IMR-90 (cell line): ENCODE measurements at regions not wholly inside any gene's neighbourhood (a gene's known extent, or its start where the extent isn't known, plus 50 kb on each side); places are given as distances from the start of the nearest gene placed in this dataset.

Experiments used
- ATAC-seq: fragments of 200-7000 bp; cut with Tn5 transposase; 2 replicates; pipeline ENCODE4 v1.9.1; 2020; ENCODE audit warnings: low read depth, mild to moderate bottlenecking, moderate library complexity
- BruUV-seq: library from RNA; stranded (reverse); fragments of 400-500 nt; replicated peaks from 2 replicates; lab custom pipeline; 2021; lab: Mats Ljungman, UMichigan
- CTCF ChIA-PET: fragments of 300-600 bp; formaldehyde crosslinking; extraction: SDS; loops from one replicate; lab custom pipeline; 2021; ENCODE audit warnings: antibody characterized with exemption; lab: Yijun Ruan, JAX
- POLR2A ChIA-PET: fragments of 300-600 bp; sonication (Branson Sonifier 250); formaldehyde crosslinking; loops from one replicate; lab custom pipeline; 2022; ENCODE audit warnings: antibody characterized with exemption; ENCODE audit not compliant: unreplicated experiment; lab: Charles Lee
- DNase-seq: peaks from one replicate; pipeline ENCODE4 v3.0.0; 2013
- H2AFZ ChIP-seq: replicated peaks from 2 replicates; pipeline ENCODE3; 2013; ENCODE audit warnings: low read length, mild to moderate bottlenecking; ENCODE audit not compliant: poor library complexity
- H2AK5ac ChIP-seq: 2 replicates; pipeline ENCODE4 v1.6.1; 2013; ENCODE audit warnings: low read depth, low read length, inconsistent platforms
- H2AK9ac ChIP-seq: replicated peaks from 2 replicates; pipeline ENCODE3; 2013; ENCODE audit warnings: mild to moderate bottlenecking, low read depth, low read length, moderate library complexity; ENCODE audit not compliant: poor library complexity
- H2BK120ac ChIP-seq: 2 replicates; pipeline ENCODE4 v1.6.1; 2013; ENCODE audit warnings: low read depth, low read length, inconsistent platforms
- H2BK15ac ChIP-seq: 3 replicates; pipeline ENCODE4 v1.6.1; 2013; ENCODE audit warnings: low read depth, low read length, inconsistent platforms
- H2BK20ac ChIP-seq: 2 replicates; pipeline ENCODE4 v1.6.1; 2013; ENCODE audit warnings: low read depth, mild to moderate bottlenecking, inconsistent platforms, low read length, moderate library complexity
- H2BK5ac ChIP-seq: 2 replicates; pipeline ENCODE4 v1.6.1; 2013; ENCODE audit warnings: mild to moderate bottlenecking, low read depth, low read length, inconsistent platforms; ENCODE audit not compliant: poor library complexity, severe bottlenecking
- H3K14ac ChIP-seq: replicated peaks from 2 replicates; pipeline ENCODE4 v1.6.1; 2013; ENCODE audit warnings: low read depth, low read length, inconsistent platforms
- H3K18ac ChIP-seq: 2 replicates; pipeline ENCODE4 v1.6.1; 2013; ENCODE audit warnings: low read depth, low read length, control low read depth
- H3K23ac ChIP-seq: 2 replicates; pipeline ENCODE4 v1.6.1; 2013; ENCODE audit warnings: low read depth, low read length, inconsistent platforms
- H3K27ac ChIP-seq: 2 replicates; pipeline ENCODE4 v1.5.1; 2013; ENCODE audit warnings: mild to moderate bottlenecking, control low read depth, low read length; ENCODE audit not compliant: insufficient read depth
- H3K27me3 ChIP-seq: 2 replicates; pipeline ENCODE4 v1.6.1; 2013; ENCODE audit warnings: low read length; ENCODE audit not compliant: control insufficient read depth, insufficient read depth
- H3K36me3 ChIP-seq: 2 replicates; pipeline ENCODE4 v1.6.1; 2013; ENCODE audit warnings: low read length, mixed read lengths; ENCODE audit not compliant: control insufficient read depth, insufficient read depth
- H3K4ac ChIP-seq: 2 replicates; pipeline ENCODE4 v1.6.1; 2013; ENCODE audit warnings: low read depth, low read length, inconsistent platforms
- H3K4me1 ChIP-seq: 2 replicates; pipeline ENCODE4 v1.6.1; 2013; ENCODE audit warnings: low read length, mixed read lengths; ENCODE audit not compliant: control insufficient read depth, insufficient read depth
- H3K4me2 ChIP-seq: 2 replicates; pipeline ENCODE4 v1.6.1; 2013; ENCODE audit warnings: low read depth, mild to moderate bottlenecking, control low read depth, low read length, moderate library complexity
- H3K4me3 ChIP-seq: 2 replicates; pipeline ENCODE4 v1.5.1; 2013; ENCODE audit warnings: low read depth, mild to moderate bottlenecking, control low read depth, low read length, moderate library complexity; ENCODE audit not compliant: insufficient read depth
- H3K56ac ChIP-seq: 2 replicates; pipeline ENCODE4 v1.6.1; 2013; ENCODE audit warnings: low read length, inconsistent platforms; ENCODE audit not compliant: insufficient read depth; ENCODE audit errors: extremely low read depth
- H3K79me1 ChIP-seq, 2 experiments: 2 replicates each; pipeline ENCODE4 v1.6.1; 2013; ENCODE audit warnings: low read length in 2 of 2, inconsistent platforms in 1 of 2, low read depth in 1 of 2
- H3K9ac ChIP-seq: 2 replicates; pipeline ENCODE4 v1.6.1; 2013; ENCODE audit warnings: low read depth, low read length, control low read depth
- H3K9me1 ChIP-seq: 2 replicates; pipeline ENCODE4 v1.6.1; 2013; ENCODE audit warnings: low read length, inconsistent platforms; ENCODE audit not compliant: insufficient read depth
- H3K9me3 ChIP-seq: 2 replicates; pipeline ENCODE4 v1.6.1; 2013; ENCODE audit warnings: low read length; ENCODE audit not compliant: control insufficient read depth, insufficient read depth
- H4K20me1 ChIP-seq: 2 replicates; pipeline ENCODE4 v1.6.1; 2013; ENCODE audit warnings: low read length, inconsistent platforms; ENCODE audit not compliant: insufficient read depth
- H4K5ac ChIP-seq: 2 replicates; pipeline ENCODE4 v1.6.1; 2013; ENCODE audit warnings: mild to moderate bottlenecking, low read depth, low read length, control low read depth
- H4K8ac ChIP-seq, 2 experiments: 2 replicates each; pipeline ENCODE4 v1.6.1; 2013; ENCODE audit warnings: low read depth in 2 of 2, low read length in 2 of 2, control low read depth in 1 of 2, inconsistent platforms in 1 of 2
- H4K91ac ChIP-seq: 2 replicates; pipeline ENCODE4 v1.6.1; 2013; ENCODE audit warnings: low read depth, low read length, inconsistent platforms; ENCODE audit not compliant: insufficient read depth
- BHLHE40 ChIP-seq: fragments of 150-350 bp; IDR thresholded peaks from 2 replicates; pipeline ENCODE4 v1.6.1; 2016; ENCODE audit warnings: mild to moderate bottlenecking, low read depth, low read length
- CEBPB ChIP-seq: IDR thresholded peaks from 2 replicates; pipeline ENCODE4 v1.6.1; 2012; ENCODE audit warnings: low read depth, low read length, improper control_type of control experiment
- CHD1 ChIP-seq: IDR thresholded peaks from 2 replicates; pipeline ENCODE4 v1.6.1; 2012; ENCODE audit warnings: low read depth, low read length, improper control_type of control experiment
- CTCF ChIP-seq: conservative IDR thresholded peaks from 2 replicates; pipeline ENCODE4 v1.5.1; 2012; ENCODE audit warnings: mild to moderate bottlenecking, low read depth, low read length, improper control_type of control experiment
- ELK1 ChIP-seq: fragments of 150-350 bp; IDR thresholded peaks from 2 replicates; pipeline ENCODE4 v1.6.1; 2016; ENCODE audit warnings: low read depth, mild to moderate bottlenecking, low read length, moderate library complexity, borderline replicate concordance
- FOS ChIP-seq: fragments of 150-350 bp; IDR thresholded peaks from 2 replicates; pipeline ENCODE4 v1.6.1; 2016; ENCODE audit warnings: low read depth, low read length
- MAFK ChIP-seq: IDR thresholded peaks from 2 replicates; pipeline ENCODE4 v1.6.1; 2012; ENCODE audit warnings: low read depth, low read length, improper control_type of control experiment
- MAZ ChIP-seq: IDR thresholded peaks from 2 replicates; pipeline ENCODE4 v1.6.1; 2012; ENCODE audit warnings: low read depth, mild to moderate bottlenecking, low read length, improper control_type of control experiment, moderate library complexity, borderline replicate concordance
- MXI1 ChIP-seq: IDR thresholded peaks from 2 replicates; pipeline ENCODE4 v1.6.1; 2012; ENCODE audit warnings: low read depth, mild to moderate bottlenecking, low read length, moderate library complexity, borderline replicate concordance
- NFE2L2 ChIP-seq: fragments of 150-350 bp; IDR thresholded peaks from 2 replicates; pipeline ENCODE4 v1.6.1; 2016; ENCODE audit warnings: low read depth, mild to moderate bottlenecking, low read length
- RAD21 ChIP-seq: IDR thresholded peaks from 2 replicates; pipeline ENCODE4 v1.6.1; 2012; ENCODE audit warnings: low read length, improper control_type of control experiment
- RCOR1 ChIP-seq: IDR thresholded peaks from 2 replicates; pipeline ENCODE4 v1.6.1; 2012; ENCODE audit warnings: mild to moderate bottlenecking, low read length, improper control_type of control experiment; ENCODE audit not compliant: insufficient replicate concordance
- RFX5 ChIP-seq: IDR thresholded peaks from 2 replicates; pipeline ENCODE4 v1.8.0; 2012; ENCODE audit warnings: low read depth, mild to moderate bottlenecking, low read length, moderate library complexity
- SMC3 ChIP-seq: fragments of 150-350 bp; IDR thresholded peaks from 2 replicates; pipeline ENCODE4 v1.6.1; 2016; ENCODE audit warnings: low read depth, mild to moderate bottlenecking, antibody characterized with exemption, low read length, moderate library complexity
- WGBS, 2 experiments: methylation state at CpG; one replicate each; pipeline versions ENCODE4 v1.1.5 to v1.1.7; 2013; ENCODE audit warnings: missing lambda C conversion rate in 2 of 2; ENCODE audit not compliant: insufficient read length in 1 of 2; ENCODE audit errors: extremely low coverage in 2 of 2; 5-methylcytosine and 5-hydroxymethylcytosine counted together
- dilution Hi-C: fragments of 300-500 bp; cut with HindIII; formaldehyde crosslinking; loops from one replicate; pipeline ENCODE4 v1.14.3; 2018; ENCODE audit warnings: low sequenced_read_pairs; ENCODE audit not compliant: unreplicated experiment
- in situ Hi-C: fragments of 300-500 bp; cut with MboI; formaldehyde crosslinking; loops from 3 replicates; pipeline ENCODE4 v1.14.3; 2019; ENCODE audit warnings: low sequenced_read_pairs, inconsistent platforms, mixed read lengths
- intact Hi-C: fragments of 100-400 bp; cut with micrococcal nuclease; formaldehyde crosslinking; loops from 2 replicates; pipeline ENCODE4 v1.10.0; 2022
- TF ChIP-seq, protein P1 (sequence below): fragments of 150-350 bp; IDR thresholded peaks from 2 replicates; pipeline ENCODE4 v1.6.1; 2017; ENCODE audit warnings: mild to moderate bottlenecking, antibody characterized with exemption, low read length, low read depth

GRCh38 chr12:74647256-74647655 is 109.6 kb downstream of the ATXN7L3B start:
- Histone ChIP-seq H2BK15ac (no peak overlapping the region), H4K91ac (no peak overlapping the region), H3K14ac (no peak overlapping the region), H3K27me3 (no peaks in the 10 kb centered on the region), H2AK5ac (no peak overlapping the region), H3K27ac (no peak overlapping the region), H3K4me1 (no peaks in the 10 kb centered on the region), H4K20me1 (no peaks in the 10 kb centered on the region), H3K36me3 (no peaks in the 10 kb centered on the region), H3K4me3 (no peak overlapping the region), H2BK120ac (no peak overlapping the region), H4K5ac (no peak overlapping the region), H3K79me1 (no peaks in the 10 kb centered on the region), H3K9me3 (no peaks in the 10 kb centered on the region), H4K8ac (no peak overlapping the region), H3K9me1 (no peaks in the 10 kb centered on the region), H2BK5ac (no peak overlapping the region), H3K23ac (no peak overlapping the region), H3K56ac (no peak overlapping the region), H2BK20ac (no peak overlapping the region), H3K4ac (no peak overlapping the region), H3K9ac (no peak overlapping the region), H2AFZ (no peak overlapping the region), H2AK9ac (no peak overlapping the region), H3K18ac (no peak overlapping the region), H3K4me2 (no peak overlapping the region)
- no TSS peak for BruUV-seq
- CTCF ChIA-PET: no interaction called here
- dilution Hi-C loops (no loop called here), intact Hi-C loops (no loop called here), in situ Hi-C loops (no loop called here)
- POLR2A ChIA-PET: no interaction called here
- TF ChIP-seq SMC3 (no peak), BHLHE40 (no peak), ELK1 (no peak), CTCF (no peak), RCOR1 (no peak), NFE2L2 (no peak), RFX5 (no peak), MAFK (no peak), RAD21 (no peak), CEBPB (no peak), MXI1 (no peak), CHD1 (no peak), MAZ (no peak), FOS (no peak)
- TF ChIP-seq, protein P1, sequence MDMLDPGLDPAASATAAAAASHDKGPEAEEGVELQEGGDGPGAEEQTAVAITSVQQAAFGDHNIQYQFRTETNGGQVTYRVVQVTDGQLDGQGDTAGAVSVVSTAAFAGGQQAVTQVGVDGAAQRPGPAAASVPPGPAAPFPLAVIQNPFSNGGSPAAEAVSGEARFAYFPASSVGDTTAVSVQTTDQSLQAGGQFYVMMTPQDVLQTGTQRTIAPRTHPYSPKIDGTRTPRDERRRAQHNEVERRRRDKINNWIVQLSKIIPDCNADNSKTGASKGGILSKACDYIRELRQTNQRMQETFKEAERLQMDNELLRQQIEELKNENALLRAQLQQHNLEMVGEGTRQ: no peak
- ATAC-seq: no peak
- no peak for DNase-seq
- no CpG with 5 or more reads among the region's 2 CpGs for WGBS, 2 experiments
